Activated T-helper 1 cell treated with anti-CD3 and anti-CD28 coated beads, Interleukin-12 subunit alpha, Interleukin-12 subunit beta, Interleukin-2, Interleukin-4 antibody, amounts not matched to agents 30 ng/mL and 10 ng/mL and 1 ng/mL, durations not matched to agents 14 hours and 24 hours and 36 hours (primary cell): ENCODE measurements at regions not wholly inside any gene's neighbourhood (a gene's known extent, or its start where the extent isn't known, plus 50 kb on each side); places are given as distances from the start of the nearest gene placed in this dataset.
"Not testable (repeated sequence)": the region's sequence is repeated elsewhere in the genome, so short reads cannot be mapped to it uniquely, and the experiment has no call there.

Source experiments
- DNase-seq: peaks from one replicate; pipeline ENCODE4 v3.0.0; 2021; ENCODE audit warnings: low spot score
- H3K27ac Mint-ChIP-seq: one replicate; pipeline ENCODE4 v1.8.0; 2021; ENCODE audit warnings: mild to moderate bottlenecking, mixed read lengths
- H3K27me3 Mint-ChIP-seq: one replicate; pipeline ENCODE4 v1.8.0; 2022; ENCODE audit warnings: mild to moderate bottlenecking, moderate library complexity, mixed read lengths; ENCODE audit not compliant: insufficient read depth
- H3K36me3 Mint-ChIP-seq: one replicate; pipeline ENCODE4 v1.8.0; 2021; ENCODE audit warnings: low read depth, mixed read lengths
- H3K4me1 Mint-ChIP-seq: one replicate; pipeline ENCODE4 v1.8.0; 2021; ENCODE audit warnings: low read depth, mixed read lengths
- H3K4me3 Mint-ChIP-seq: one replicate; pipeline ENCODE4 v1.8.0; 2021; ENCODE audit warnings: mild to moderate bottlenecking, moderate library complexity, mixed read lengths
- H3K9me3 Mint-ChIP-seq: one replicate; pipeline ENCODE4 v1.8.0; 2021; ENCODE audit warnings: mixed read lengths
- intact Hi-C: fragments of 100-400 bp; cut with micrococcal nuclease; formaldehyde crosslinking; loops from one replicate; pipeline ENCODE4 v1.15.1; 2024

DNA sequence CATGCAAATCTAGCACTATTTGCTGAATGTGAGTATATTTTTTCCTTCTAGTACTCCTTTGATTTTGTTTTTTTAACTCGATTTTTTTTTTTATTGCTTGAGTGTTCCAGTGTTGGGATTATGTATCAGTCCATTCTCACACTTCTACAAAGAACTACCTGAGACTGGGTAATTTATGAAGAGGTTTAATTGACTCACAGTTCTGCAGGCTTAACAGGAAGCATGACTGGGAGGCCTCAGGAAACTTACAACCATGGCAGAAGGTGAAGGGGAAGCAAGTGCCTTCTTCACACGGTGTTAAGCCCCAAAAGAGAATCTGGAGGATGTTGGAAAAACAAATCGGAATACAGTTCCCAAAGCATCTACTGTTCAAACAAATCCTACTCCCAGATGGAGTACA lies 69.1 kb downstream of the ZNF518B start:
- H3K36me3 Mint-ChIP-seq, H3K4me1 Mint-ChIP-seq, intact Hi-C loops, H3K4me3 Mint-ChIP-seq, H3K27me3 Mint-ChIP-seq, DNase-seq, H3K9me3 Mint-ChIP-seq, H3K27ac Mint-ChIP-seq: not testable (repeated sequence)

DNA sequence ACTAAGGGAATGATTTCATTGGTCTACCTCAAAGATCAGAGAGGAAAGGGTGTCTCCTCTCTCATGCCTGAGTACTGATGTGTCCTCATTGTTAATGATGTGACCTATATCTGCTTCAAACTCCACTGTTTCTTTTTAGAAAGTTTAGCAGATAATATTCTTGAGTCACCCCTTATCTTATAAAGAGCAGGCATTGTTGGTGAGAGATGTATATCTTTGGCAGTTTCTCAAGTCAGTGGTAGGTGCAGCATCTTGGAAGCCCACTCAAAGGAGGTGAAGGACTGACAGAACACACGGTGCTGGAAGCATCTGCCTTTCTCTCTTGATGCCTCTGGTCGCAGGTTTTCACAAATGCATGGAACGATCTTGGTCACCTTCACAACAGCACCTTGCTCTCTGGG lies 71.2 kb downstream of the ZNF518B start:
- DNase-seq, result no peak
- Mint-ChIP-seq H3K27ac (no peak overlapping the region), H3K4me1 (no peaks in the 10 kb centered on the region), H3K27me3 (peaks cover 1% of the 10 kb centered on the region), H3K4me3 (no peak overlapping the region), H3K9me3 (no peaks in the 10 kb centered on the region), H3K36me3 (no peaks in the 10 kb centered on the region)
- intact Hi-C loops, result no loop called here

DNA sequence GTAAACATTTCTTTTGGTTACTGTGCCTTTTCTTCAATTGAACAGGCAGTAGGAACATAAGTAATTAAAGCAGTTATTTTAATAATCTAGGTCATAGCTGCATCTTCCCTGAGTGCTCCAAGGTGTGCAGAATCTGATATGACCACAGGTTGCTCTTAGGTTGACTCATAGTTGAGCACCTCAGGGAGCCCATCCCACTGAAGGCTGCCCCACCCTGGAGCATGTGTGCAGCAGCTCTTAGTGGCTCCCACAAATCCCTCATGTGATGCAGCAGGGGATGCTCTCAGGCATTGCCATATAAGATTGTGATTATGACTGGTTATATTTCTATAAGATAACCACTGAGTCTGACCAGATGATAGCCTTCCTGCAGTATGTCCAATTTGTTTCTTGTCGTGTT lies 72.3 kb downstream of the ZNF518B start:
- H3K4me1 Mint-ChIP-seq, result no peaks in the 10 kb centered on the region
- no peaks in the 10 kb centered on the region for H3K36me3 Mint-ChIP-seq
- H3K9me3 Mint-ChIP-seq, result no peaks in the 10 kb centered on the region
- no peak for DNase-seq
- intact Hi-C loops, result no loop called here
- no peak overlapping the region for H3K27ac Mint-ChIP-seq
- H3K4me3 Mint-ChIP-seq, result no peak overlapping the region
- no peaks in the 10 kb centered on the region for H3K27me3 Mint-ChIP-seq

DNA sequence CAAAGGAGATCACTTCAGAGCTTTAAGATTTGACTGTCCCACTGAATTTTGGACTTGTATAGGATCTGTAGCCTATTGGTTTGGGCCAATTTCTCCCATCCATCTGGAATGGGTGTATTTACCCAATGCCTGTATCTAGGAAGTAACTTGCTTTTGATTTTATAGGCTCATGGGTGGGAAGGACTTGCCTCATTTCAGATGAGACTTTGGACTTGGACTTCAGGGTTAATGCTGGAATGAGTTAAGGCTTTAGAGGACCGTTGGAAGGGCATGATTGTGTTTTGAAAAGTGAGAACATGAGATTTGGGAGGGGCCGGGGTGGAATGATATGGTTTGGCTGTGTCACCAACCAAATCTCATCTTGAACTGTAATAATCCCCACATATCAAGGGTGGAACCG lies 73.8 kb downstream of the ZNF518B start:
- Mint-ChIP-seq H3K4me3 (no peak overlapping the region), H3K9me3 (no peaks in the 10 kb centered on the region), H3K27me3 (no peaks in the 10 kb centered on the region), H3K4me1 (no peaks in the 10 kb centered on the region), H3K27ac (no peak overlapping the region), H3K36me3 (no peaks in the 10 kb centered on the region)
- DNase-seq, result no peak
- intact Hi-C loops, result no loop called here

DNA sequence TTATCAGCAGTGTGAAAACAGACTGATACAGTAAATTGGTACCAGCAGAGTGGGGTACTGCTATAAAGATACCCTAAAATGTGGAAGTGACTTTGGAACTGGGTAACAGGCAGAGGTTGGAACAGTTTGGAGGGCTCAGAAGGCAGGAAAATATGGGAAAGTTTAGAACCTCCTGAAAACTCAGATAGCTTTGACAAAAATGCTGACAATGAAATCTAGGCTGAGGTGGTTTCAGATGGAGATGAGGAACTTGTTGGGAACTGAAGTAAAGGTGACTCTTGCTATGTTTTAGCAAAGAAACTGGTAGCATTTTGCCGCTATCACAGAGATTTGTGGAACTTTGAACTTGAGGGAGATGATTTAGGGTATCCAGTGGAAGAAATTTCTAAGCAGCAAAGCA lies 75.1 kb downstream of the ZNF518B start:
- H3K27me3 Mint-ChIP-seq, H3K9me3 Mint-ChIP-seq, DNase-seq, H3K27ac Mint-ChIP-seq, H3K4me3 Mint-ChIP-seq, H3K36me3 Mint-ChIP-seq, H3K4me1 Mint-ChIP-seq, intact Hi-C loops: not testable (repeated sequence)

DNA sequence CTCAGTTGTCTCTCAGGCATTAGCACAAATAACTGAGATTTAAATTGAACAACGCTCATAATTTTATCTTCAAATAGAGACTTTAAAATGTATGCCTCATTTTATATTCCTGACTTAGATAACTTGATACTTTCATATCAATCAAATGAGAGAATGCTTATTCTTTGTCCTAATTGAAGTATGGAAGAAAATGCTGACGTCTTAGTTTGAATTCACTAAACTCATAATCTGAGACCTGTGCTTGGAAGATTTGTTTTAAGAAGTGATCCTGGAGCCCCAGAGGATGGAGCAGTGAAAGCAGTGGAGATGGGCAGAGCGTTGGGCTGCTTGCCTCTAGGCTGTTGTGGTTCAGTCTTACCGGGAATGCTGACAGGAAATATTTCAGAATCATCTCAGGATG lies 76.1 kb downstream of the ZNF518B start:
- no peak overlapping the region for H3K27ac Mint-ChIP-seq
- no peaks in the 10 kb centered on the region for H3K9me3 Mint-ChIP-seq
- H3K27me3 Mint-ChIP-seq, result no peaks in the 10 kb centered on the region
- H3K4me3 Mint-ChIP-seq, result no peak overlapping the region
- H3K4me1 Mint-ChIP-seq, result no peaks in the 10 kb centered on the region
- H3K36me3 Mint-ChIP-seq, result no peaks in the 10 kb centered on the region
- no peak for DNase-seq
- intact Hi-C loops, result no loop called here

DNA sequence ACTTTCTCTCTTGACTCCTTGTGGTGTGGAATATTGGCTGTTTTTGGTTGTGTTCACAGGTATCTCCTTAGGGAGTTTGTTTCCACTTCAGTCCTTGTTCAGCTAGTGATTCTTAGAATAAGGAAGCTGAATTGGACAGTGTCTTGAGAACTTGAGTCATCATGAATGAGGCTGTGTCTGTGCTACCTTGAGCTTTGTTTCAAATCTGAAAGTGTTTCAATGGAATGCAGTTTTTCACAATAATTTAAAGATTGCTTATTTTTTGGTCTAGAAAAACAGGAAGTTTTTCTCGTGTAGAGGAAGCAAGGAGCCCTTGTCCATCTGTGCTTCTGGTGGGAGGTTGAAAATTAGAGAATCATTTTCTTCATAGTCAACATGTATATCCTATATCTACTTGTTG lies 76.5 kb downstream of the ZNF518B start:
- intact Hi-C loops, result no loop called here
- Mint-ChIP-seq H3K36me3 (no peaks in the 10 kb centered on the region), H3K9me3 (no peaks in the 10 kb centered on the region), H3K4me1 (no peaks in the 10 kb centered on the region), H3K4me3 (no peak overlapping the region), H3K27me3 (no peaks in the 10 kb centered on the region), H3K27ac (no peak overlapping the region)
- DNase-seq, result no peak

DNA sequence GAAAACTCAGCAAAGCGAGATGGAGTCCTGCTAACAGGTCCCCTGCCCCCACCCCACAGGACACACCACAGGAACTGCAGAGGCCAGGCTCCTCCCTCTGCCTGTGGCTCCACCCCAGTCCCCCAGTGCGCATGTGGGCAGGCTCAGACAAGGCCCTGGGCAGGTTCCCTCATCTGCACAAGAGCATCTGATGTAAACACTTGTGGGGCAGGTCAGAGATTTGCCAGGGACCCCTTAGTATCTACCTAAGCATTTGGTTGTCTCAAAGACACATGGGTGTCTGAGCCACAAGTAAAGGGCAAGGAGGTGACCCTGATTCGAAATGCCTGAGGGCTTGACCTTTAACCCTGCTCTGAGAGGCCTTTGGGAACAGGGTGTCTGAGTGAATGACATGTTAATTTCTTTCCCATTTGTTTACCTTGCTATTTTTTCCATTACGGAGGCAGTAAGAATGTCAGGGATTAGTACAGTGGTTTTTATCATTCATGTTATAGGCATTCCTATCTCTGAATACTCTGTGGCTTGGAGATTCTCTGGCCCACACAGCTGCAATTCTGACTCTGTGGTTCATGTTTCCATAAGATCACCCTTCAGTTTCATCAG lies 85.3 kb downstream of the ZNF518B start:
- H3K36me3 Mint-ChIP-seq, result no peaks in the 10 kb centered on the region

DNA sequence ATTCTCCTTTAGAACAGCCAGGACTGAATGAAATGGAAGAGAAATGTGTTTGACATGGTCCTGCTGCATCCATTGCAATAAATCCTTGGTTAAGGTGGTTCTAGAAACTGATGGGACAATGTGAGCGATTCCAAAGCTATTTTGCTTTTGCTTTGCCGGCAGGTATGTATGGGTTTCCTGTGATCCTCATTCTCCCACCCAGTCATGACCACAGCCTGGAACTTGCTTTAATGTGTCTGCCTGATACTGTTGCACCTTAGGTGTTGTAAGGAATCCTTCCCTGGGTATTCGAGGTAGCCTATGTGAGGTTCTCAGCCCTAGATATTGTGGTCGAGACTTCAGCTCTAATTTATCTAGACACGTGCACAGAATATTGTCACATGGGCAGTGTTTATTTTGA lies 86.1 kb downstream of the ZNF518B start:
- DNase-seq, result no peak
- no peaks in the 10 kb centered on the region for H3K27me3 Mint-ChIP-seq
- H3K9me3 Mint-ChIP-seq, result no peaks in the 10 kb centered on the region
- no peak overlapping the region for H3K4me3 Mint-ChIP-seq
- no peaks in the 10 kb centered on the region for H3K4me1 Mint-ChIP-seq
- no peak overlapping the region for H3K27ac Mint-ChIP-seq
- intact Hi-C loops, result no loop called here
- H3K36me3 Mint-ChIP-seq, result no peaks in the 10 kb centered on the region

More for the DNA sequence above, 85.3 kb downstream of the ZNF518B start:
- H3K9me3 Mint-ChIP-seq, result no peaks in the 10 kb centered on the region
- H3K4me3 Mint-ChIP-seq, result no peak overlapping the region
- H3K4me1 Mint-ChIP-seq, result no peaks in the 10 kb centered on the region
- no peak overlapping the region for H3K27ac Mint-ChIP-seq
- intact Hi-C loops, result no loop called here
- DNase-seq, result no peak
- H3K27me3 Mint-ChIP-seq, result no peaks in the 10 kb centered on the region

DNA sequence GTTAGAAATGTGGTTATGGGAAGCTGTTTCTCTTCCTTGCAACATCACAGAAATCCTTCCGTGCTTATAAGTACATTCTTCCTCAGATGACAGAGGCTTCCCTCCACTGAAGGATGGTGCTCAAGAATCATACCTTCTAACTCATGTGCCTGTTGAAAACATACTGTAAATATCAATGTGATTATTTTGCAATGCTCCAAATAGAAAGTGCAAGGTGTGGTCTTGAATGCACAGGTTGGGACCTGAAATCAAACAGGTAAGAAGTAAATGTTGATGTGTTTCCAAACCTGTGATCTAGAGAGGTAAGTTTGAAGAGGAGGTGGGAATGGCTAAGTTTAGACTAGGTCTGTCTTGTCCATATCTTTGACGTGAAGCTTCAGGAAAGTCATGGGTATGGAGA lies 87.7 kb downstream of the ZNF518B start:
- Mint-ChIP-seq H3K4me1 (no peaks in the 10 kb centered on the region), H3K36me3 (no peaks in the 10 kb centered on the region), H3K27ac (no peak overlapping the region), H3K4me3 (no peak overlapping the region), H3K9me3 (no peaks in the 10 kb centered on the region), H3K27me3 (no peaks in the 10 kb centered on the region)
- no peak for DNase-seq
- intact Hi-C loops, result no loop called here

DNA sequence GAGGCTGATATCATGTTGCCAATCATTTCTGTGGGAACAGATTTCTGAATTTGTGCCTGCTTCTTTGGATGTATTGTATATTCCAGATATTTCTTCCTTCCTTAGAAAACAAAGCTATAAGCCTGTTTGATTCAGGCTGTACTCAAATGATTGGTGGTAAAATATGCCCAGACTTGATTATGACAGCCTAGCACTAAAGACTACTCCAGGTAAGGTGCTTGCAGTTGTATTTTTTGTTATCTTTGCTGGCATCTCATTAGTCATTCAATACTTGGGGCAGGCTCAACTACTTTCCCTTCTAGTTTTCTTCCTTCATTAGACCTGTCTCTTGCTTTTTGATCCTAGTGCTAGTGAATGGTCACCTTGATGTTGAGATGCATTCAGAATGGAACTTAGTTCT lies 90.6 kb downstream of the ZNF518B start:
- Mint-ChIP-seq H3K4me1 (no peaks in the 10 kb centered on the region), H3K27me3 (peaks cover 2% of the 10 kb centered on the region), H3K9me3 (no peaks in the 10 kb centered on the region), H3K36me3 (no peaks in the 10 kb centered on the region), H3K27ac (no peak overlapping the region), H3K4me3 (no peak overlapping the region)
- DNase-seq, result no peak
- intact Hi-C loops, result no loop called here

DNA sequence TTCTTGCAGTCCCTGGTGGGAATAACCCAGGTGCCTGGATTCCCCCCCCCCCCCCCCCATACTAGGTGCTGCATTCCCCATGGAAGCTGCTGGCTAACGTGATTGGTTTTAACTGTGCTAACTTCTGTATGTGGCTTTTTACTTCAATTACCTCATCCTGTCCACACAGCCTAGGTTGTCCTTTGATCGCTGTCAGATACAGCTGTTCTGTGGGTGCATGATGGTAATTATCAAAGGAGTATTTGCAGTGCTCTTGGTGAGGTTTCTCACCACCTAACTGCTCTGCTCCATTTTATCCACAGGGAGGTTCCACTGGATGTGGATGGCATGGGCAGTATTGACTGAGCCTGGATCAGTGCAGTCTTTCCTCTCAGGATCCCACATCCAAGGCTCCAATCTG lies 93.0 kb downstream of the ZNF518B start:
- H3K27me3 Mint-ChIP-seq, result peaks cover 4% of the 10 kb centered on the region
- DNase-seq, result no peak
- no peaks in the 10 kb centered on the region for H3K4me1 Mint-ChIP-seq
- intact Hi-C loops, result no loop called here
- no peaks in the 10 kb centered on the region for H3K9me3 Mint-ChIP-seq
- H3K4me3 Mint-ChIP-seq, result no peak overlapping the region
- H3K36me3 Mint-ChIP-seq, result no peaks in the 10 kb centered on the region
- no peak overlapping the region for H3K27ac Mint-ChIP-seq

DNA sequence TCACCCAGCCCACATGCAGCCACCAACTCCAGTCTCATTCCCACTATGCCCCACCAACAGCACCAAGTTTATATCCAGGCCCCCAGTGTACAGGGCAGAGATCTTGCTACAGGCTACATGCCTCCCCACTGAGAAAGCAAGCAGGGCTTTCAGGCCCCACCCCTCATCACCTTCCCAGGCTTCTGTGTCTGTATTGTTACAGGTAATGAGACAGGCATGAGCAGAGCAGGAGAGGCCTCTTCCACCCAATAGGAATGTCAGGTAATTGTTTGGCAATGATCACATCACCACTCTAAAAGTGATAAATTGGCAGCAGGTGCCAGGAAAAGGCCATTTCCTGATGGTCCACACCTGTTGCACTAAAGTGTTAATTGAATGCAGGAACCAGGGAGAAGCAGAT lies 102.5 kb downstream of the ZNF518B start:
- Mint-ChIP-seq H3K27me3 (peaks cover 10% of the 10 kb centered on the region), H3K4me3 (no peak overlapping the region), H3K27ac (no peak overlapping the region), H3K36me3 (no peaks in the 10 kb centered on the region), H3K9me3 (no peaks in the 10 kb centered on the region), H3K4me1 (no peaks in the 10 kb centered on the region)
- DNase-seq, result no peak
- intact Hi-C loops, result no loop called here

DNA sequence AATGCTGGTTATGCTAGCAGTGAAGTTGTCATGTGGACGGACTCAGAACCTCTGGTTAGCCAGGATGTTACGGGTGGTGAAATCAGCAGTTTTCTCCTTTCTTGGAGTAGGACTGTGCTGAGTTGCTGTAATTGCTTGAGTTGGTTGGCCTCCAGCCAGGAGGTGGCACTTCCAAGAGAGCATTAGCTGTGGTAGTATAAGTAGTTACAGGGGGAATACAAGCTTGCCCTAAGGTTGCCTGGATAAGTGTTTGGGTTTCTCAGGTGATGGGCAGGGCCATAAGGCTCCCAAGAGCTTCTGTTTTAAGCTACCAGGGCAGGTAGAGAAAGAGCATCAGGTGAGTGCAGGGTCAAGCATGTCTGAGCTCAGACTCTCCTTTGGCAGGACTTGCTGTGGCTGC lies 103.0 kb downstream of the ZNF518B start:
- no peaks in the 10 kb centered on the region for H3K36me3 Mint-ChIP-seq
- no peaks in the 10 kb centered on the region for H3K9me3 Mint-ChIP-seq
- no peaks in the 10 kb centered on the region for H3K4me1 Mint-ChIP-seq
- no peak overlapping the region for H3K4me3 Mint-ChIP-seq
- H3K27ac Mint-ChIP-seq, result no peak overlapping the region
- intact Hi-C loops, result no loop called here
- peaks cover 10% of the 10 kb centered on the region for H3K27me3 Mint-ChIP-seq
- DNase-seq, result no peak
